Endometrial microvascular endothelial cells (primary cell): ENCODE measurements at regions not wholly inside any gene's neighbourhood (a gene's known extent, or its start where the extent isn't known, plus 50 kb on each side); places are given as distances from the start of the nearest gene placed in this dataset.

ENCODE experiments used
- in situ Hi-C: cut with HindIII; loops from 2 replicates; pipeline ENCODE4 v1.10.0; 2017; ENCODE audit warnings: low sequenced_read_pairs, low pct_unique_long_range_greater_than_20kb; ENCODE audit errors: inconsistent ontology term

DNA sequence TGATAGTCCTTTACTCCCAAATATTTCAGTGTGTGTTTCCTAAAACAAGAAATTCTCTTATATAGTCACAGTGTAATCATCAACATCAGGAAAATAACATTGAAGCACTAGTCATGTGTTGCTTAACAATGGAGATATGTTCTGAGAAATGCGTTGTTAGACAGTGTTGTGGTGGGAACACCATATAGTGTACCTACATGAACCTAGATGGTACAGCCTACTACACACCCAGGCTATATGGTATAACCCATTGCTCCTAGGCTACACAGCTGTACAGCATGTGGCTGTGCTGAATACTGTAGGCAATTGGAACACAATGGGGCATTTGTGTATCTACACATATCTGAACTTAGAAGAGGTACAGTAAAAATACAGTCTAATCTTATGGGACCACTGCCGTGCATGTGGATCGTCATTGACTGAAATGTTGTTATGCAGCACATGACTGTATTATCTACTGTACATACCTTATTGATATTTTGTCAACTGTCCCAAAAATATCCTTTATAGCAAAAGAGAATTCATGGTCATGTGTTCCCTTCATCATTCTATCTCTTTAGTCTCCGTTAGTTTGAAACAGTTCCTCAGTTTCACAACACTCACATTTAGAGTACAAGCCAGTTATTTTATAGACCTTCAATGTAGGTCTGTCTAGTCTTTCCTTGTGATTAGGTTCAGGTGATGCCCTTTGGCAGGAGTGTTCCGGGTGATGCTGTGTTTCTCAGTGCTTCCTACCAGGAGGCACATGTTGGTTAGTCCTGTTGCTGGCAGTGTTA lies 109.7 kb downstream of the SLC25A47 start:
- in situ Hi-C loops = no loop called here

GRCh38 chr14:100433428-100433814 lies 110.3 kb downstream of the SLC25A47 start:
- in situ Hi-C loops = no loop called here

DNA sequence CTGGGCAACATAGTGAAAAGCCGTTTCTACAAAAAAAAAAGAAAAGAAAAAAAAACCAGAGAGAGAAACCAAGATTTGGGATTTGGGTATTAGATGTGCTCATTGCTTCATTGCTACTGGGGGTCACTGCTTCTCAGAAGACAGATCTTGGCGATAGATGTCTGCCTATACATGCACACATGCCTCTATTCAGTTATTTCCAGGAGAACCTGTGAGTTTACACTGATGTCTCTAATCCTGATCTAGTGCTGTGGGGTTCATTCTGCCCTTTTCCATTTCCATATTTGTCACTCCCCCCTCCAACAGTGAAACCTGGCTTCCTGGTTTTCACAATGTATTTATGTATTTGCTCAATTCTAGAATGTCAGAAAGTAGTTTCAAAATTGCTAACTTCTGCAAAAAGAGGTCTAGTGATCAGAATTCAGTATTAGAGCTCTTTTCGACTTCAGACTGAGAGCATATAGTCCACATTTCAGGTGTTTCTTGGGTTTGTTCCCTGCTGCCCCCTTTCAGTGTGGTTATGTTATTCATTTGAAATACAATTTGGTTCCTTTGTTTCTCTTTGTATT lies 111.0 kb downstream of the SLC25A47 start:
- in situ Hi-C loops = no loop called here

DNA sequence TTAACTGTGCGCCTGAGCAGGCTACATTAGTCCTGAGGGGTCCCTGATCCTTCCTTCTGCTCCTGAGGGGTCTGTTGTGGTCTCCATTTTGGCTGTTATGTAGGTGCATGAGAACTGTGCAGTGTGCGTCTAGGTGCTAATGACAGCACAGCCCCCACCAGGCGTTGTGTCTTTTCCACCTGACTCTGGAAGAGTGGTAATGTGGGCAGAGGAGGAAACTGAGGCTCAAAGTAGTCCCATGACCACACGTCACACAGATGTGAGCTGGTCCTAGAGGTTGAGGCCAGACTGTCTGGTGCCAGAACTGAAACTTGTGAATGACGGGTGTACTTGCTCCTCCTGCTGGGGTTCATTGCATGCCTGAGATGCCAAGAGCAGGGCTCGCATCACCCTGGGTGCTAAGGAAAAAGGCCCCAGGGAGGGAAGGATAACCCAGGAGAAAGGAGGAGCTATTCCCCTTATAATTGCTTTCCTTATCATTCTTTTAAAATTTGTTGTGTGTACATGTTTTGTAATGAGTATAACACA lies 111.8 kb downstream of the SLC25A47 start:
- in situ Hi-C loops = no loop called here

DNA sequence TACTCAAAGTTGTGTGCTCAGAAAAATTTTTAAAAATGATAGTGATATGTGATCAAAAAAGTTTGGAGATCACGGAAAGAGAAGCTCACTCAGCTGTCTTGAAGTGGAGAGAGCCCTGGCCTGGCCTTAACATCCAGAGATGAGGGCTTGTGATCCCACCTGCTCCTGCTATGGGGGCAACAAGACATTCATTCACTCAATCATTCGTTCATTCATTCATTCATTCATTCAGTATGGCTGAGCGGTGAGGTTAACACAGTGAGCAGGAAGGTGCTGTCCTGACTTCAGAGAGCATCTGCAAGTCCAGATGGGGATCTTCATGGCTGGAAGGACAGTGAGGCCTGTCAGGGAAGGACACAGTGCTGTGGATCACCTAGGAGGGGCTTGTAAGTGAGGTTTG lies 112.3 kb downstream of the SLC25A47 start:
- in situ Hi-C loops = no loop called here

DNA sequence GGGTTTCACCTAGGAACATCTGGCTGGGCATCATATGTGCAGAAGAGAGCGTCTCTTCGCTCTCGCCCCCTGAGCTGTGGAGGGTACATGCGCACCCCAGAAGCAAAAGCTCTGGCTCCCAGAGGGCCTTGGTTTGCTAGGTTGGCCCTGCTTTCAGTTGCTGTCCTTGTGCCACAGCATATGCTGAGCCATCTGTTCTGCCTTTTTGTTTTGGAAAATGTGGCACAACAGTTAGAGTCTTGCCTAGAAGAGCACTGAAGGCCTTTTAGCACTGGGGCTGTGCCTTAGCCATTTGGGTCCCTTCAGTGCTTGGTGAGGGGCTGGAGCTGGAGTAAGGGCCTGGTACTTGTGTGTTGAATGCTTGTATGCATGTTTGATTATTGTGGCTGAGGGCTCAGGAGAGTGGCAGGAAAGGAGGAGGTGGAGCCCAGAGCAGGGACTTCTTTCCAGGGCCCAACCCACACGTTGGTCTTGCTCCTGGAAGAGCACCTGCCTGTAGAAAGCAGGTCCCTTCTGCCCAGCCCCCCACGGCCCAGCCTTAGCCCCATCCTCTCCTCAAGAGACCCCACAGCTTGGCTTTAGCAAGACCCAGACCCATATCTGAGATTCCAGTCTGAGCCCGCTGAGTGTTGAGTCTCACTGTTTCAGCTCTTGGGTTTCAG lies 113.7 kb downstream of the SLC25A47 start:
- in situ Hi-C loops = no loop called here

- in situ Hi-C loops = no loop called here
Observed at GRCh38 chr14:100438271-100438670, 115.1 kb downstream of the SLC25A47 start.

DNA sequence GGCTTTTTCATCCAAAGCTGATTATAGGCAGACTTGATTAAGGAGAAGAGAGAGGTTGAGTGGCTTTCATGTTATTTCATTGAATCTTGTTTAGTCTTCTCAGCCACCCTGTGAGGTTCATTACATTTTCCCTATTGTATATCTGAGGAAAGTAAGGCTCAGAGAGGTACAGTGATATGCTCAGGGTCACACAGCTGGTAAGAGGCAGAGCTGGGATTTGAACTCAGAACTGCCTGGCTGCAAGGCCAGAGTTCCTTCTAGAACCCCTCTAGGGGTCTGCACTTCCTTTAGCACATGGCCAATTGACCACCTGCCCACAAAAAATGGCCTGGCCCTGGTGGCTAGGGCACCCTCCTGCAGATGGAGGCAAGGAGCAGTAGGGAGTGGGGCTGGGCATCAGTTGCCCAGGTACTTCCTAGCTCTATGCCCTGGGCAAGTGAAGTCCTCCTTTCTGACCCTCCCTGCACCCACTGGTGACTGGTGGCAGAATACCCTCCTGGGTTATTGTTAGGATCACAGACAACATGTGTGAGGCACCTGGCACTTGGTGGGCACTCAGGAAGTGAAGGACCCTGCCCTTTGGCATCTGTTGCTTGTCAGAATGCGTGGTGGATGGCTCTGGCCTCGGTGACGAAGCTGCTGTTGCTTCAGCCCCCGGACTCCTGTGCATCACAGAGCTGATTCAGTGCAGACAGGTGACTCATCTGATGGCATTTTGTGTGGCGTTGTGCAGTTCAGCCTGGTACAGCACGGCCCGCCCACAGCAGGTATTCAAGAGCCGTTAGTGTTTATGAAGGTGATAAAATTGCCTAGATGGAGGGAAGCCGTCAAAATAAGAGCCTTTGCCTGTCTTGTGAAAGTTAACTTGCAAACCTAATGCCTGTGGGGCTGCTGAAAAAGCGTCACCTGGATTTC lies 115.8 kb downstream of the SLC25A47 start:
- in situ Hi-C loops = no loop called here

GRCh38 chr14:100439781-100440180 lies 116.6 kb downstream of the SLC25A47 start:
- in situ Hi-C loops = no loop called here

DNA sequence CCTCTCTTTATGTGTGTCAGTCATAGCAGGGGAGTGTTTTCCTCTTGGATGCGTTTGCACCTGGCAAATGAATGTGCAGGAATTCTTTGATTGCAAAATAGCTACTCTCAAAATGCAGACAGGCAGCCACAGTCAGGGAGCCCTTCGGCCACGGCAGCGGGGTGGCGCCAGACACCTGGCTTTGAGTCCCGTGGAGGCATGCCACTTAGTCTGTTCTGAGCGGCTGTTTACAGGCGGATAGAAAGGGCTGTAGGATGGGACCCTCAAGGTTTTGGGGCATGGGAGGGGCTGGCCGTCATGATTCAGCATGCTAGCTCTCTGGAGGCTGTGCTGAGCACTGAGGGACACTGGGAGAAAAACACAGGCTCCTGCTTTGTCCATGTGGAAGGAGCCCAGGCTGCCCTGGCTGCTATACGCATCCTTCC lies 117.1 kb downstream of the SLC25A47 start:
- in situ Hi-C loops = no loop called here

DNA sequence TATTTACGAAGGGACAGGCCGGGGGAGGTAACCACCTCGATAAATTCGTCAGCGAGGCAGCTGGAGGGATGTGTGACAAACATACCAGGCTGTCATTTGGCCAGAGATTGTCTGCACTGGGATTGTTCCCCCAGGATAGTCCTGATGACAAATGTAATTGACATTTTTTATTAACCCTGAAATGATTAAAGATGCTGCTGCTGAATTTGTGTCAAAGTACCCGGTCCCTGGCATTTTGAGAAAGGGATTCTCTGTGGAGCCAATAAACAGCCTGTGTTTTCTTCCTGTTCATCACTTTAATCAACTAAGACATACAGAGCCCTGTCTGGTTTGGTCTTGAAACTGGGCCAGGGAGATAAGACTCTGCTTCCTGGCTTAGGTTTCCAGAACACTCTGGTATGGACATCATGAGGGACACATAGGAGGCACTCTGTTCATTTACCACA lies 117.6 kb downstream of the SLC25A47 start:
- in situ Hi-C loops = no loop called here

DNA sequence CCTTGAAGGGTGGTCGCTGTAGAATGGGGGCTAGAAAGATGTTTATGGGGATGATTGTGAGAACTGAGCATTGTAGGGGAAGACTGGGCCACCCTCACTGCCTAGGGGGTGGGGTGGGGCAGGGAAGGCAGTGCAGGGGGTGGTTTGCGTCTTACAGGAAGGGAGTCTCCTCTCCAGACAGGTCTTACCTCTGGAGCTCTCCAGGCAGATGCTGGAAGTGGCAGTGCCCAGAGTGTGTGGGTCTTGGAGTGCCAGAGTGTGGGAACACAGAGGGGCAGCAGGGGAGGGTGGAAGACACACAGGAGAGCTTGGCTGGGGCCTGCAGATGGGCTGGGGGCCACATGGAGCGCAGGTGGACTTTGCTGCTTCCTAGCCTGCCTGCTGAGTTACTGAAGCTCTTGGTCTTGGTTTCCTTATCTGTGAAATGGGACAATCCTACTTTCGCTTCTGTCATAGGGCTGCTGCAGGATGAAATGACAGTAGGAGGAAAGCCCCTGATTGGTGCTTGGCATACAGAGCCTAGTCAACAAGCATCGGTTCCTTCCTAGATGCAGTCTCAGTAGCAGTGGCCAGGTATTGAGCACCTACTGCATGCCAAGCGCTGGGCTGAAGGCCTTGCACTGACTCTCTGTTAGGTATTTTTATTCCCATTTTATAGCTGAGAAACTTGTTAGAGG lies 118.3 kb downstream of the SLC25A47 start:
- in situ Hi-C loops = no loop called here

DNA sequence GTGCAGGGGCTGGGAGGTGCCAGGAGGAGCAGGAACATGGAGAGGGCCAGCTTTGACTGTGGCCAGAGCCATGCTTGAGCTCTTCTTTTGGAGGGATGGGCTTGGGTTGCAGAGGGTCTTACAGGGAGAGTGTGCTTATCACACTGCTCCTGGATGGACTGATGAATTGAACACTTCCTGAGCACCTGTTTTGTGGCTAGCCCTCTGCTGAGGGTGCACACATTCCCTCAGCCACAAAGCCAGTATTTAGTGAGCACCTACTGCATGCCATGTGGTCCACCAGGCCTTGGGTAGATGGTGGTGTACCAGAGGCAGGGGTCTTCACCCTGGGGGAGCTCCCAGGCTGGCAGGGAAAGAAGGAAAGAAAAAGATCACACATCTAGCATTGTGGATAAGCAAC lies 118.9 kb downstream of the SLC25A47 start:
- in situ Hi-C loops = no loop called here

- in situ Hi-C loops = no loop called here
Observed at GRCh38 chr14:100442498-100443490, 119.7 kb downstream of the SLC25A47 start.

GRCh38 chr14:100443603-100444002 lies 120.5 kb downstream of the SLC25A47 start:
- in situ Hi-C loops = no loop called here

- in situ Hi-C loops = no loop called here
Observed at GRCh38 chr14:100445436-100446088, 122.4 kb downstream of the SLC25A47 start.

DNA sequence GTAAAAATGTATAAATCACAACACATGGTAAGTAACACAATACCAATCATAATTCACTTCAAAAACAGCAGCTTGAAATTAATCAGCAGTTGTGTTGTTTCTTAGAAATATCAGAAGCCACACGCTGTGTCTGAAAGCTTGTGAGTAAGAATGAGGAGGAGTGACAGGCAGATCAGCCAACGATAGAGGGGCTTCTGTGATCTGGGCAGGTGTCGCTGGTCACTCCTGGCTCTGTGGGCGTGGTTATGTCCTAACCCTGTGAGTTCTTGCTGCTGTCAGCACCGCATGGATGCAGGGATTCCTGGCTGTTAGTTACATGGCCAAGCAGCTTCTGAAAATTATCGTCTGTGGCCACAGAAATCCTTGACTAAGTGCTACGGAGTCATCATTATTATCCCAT lies 123.4 kb downstream of the SLC25A47 start:
- in situ Hi-C loops = no loop called here
